Pancreas (tissue), 10 donors: ENCODE measurements at regions not wholly inside any gene's neighbourhood (a gene's known extent, or its start where the extent isn't known, plus 50 kb on each side); places are given as distances from the start of the nearest gene placed in this dataset.

ENCODE experiments used
- ATAC-seq, 4 donors: fragments of 200-7000 bp; cut with Tn5 transposase; one replicate each; pipeline versions ENCODE4 v1.8.0 to v1.9.1; 2020; ENCODE audit warnings: mild to moderate bottlenecking in 4 of 4, moderate library complexity in 4 of 4
- DNase-seq, 6 donors: peaks; one replicate each; pipeline ENCODE4 v3.0.0-alpha.2; 2020
- FAIRE-seq: peaks from 2 replicates; lab custom pipeline; 2012; peaks lifted over from hg19 to GRCh38; lab: Jason Lieb, UNC
- H3K27ac ChIP-seq, 4 donors: fragments of 200-600 bp; sonication (generic); 1 replicate in 3 of 4; 2 replicates in 1 of 4; pipeline versions ENCODE4 v1.5.0 to v1.8.0; 2020
- H3K27me3 ChIP-seq, 4 donors: fragments of 200-600 bp; one replicate each; pipeline ENCODE4 v1.8.0; 2021
- H3K36me3 ChIP-seq, 3 donors: fragments of 200-600 bp; sonication (generic) in 1 of 3; one replicate each; pipeline versions ENCODE4 v1.5.0 to v1.8.0; 2020 to 2021
- H3K4me1 ChIP-seq, 3 donors: fragments of 200-600 bp; one replicate each; pipeline ENCODE4 v1.8.0; 2021
- H3K4me3 ChIP-seq, 4 donors: fragments of 200-600 bp; sonication (generic) in 2 of 4; one replicate each; pipeline versions ENCODE4 v1.5.0 to v1.8.0; 2020 to 2021
- H3K9me3 ChIP-seq, 4 donors: fragments of 200-600 bp; one replicate each; pipeline ENCODE4 v1.8.0; 2021
- WGBS, 2 donors: extraction: QIAGEN DNeasy Blood & Tissue Kit; methylation state at CpG; one replicate each; pipeline ENCODE4 v1.1.7; 2013; 5-methylcytosine and 5-hydroxymethylcytosine counted together
- intact Hi-C, 3 donors: fragments of 100-400 bp; cut with DNase I; formaldehyde crosslinking; loops; one replicate each; pipeline versions ENCODE4 v1.11.1 to v1.14.2; 2022
- TF ChIP-seq, protein P1 (sequence below), 4 donors: fragments of 200-600 bp; sonication (generic) in 3 of 4; IDR thresholded peaks; one replicate each; pipeline versions ENCODE4 v1.5.0 to v1.8.0; 2021; ENCODE audit warnings: antibody characterized with exemption in 4 of 4
- donor health status: healthy with polysubstance abuse.
- donor health status: DM: no; HTN: no; CAD: no; lungs with moderate emphysema.
- donor health status: DM: no; HTN: no; CAD: no.
- donor health status: control.
- donor health status: control.
- donor health status: Bipolar disorder and iron deficiency.
- donor health status: DM: yes; HTN: yes; CAD: no.
- donor health status: DM: no; HTN: no; CAD: no.
- donor health status: DM: no; HTN: no; CAD: no.
- donor health status: DM: yes; HTN: yes; CAD: no.

DNA sequence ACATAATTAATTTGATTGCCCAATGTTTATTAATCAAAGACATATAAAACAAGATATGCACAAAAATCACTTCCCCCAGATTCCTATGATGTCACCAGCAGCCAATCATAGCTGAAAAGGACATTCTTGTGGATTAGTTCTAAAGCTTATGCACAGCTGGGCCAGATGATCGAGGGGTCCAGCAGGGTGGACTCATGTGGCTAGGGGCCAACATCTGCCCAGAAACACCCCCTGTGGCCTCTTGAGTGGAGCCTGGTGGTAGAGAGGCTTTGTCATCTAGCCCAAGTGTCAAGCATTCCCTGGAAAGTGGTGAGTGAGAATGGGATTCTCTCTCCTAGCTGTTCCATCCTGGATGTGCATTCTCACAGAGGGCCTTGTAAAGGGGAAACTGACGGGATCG lies 590.0 kb downstream of the BCL11B start:
- ATAC-seq (no peak), DNase-seq (no peak), FAIRE-seq (no peak)
- intact Hi-C loops, result no loop called here
- Histone ChIP-seq H3K36me3 (no peaks in the 10 kb centered on the region), H3K4me1 (no peaks in the 10 kb centered on the region), H3K27me3 (peaks cover 0 to 4% (median 0%) of the 10 kb centered on the region in 4 donors), H3K9me3 (peaks cover 0 to 7% (median 0%) of the 10 kb centered on the region in 4 donors), H3K4me3 (no peak overlapping the region), H3K27ac (no peak overlapping the region)
- WGBS, 2 donors, result 51 to 80% methylated on average over 3 of the region's 3 CpGs
- TF ChIP-seq, protein P1, sequence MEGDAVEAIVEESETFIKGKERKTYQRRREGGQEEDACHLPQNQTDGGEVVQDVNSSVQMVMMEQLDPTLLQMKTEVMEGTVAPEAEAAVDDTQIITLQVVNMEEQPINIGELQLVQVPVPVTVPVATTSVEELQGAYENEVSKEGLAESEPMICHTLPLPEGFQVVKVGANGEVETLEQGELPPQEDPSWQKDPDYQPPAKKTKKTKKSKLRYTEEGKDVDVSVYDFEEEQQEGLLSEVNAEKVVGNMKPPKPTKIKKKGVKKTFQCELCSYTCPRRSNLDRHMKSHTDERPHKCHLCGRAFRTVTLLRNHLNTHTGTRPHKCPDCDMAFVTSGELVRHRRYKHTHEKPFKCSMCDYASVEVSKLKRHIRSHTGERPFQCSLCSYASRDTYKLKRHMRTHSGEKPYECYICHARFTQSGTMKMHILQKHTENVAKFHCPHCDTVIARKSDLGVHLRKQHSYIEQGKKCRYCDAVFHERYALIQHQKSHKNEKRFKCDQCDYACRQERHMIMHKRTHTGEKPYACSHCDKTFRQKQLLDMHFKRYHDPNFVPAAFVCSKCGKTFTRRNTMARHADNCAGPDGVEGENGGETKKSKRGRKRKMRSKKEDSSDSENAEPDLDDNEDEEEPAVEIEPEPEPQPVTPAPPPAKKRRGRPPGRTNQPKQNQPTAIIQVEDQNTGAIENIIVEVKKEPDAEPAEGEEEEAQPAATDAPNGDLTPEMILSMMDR (IDR thresholded peaks at IDR 0.05), result no peak

DNA sequence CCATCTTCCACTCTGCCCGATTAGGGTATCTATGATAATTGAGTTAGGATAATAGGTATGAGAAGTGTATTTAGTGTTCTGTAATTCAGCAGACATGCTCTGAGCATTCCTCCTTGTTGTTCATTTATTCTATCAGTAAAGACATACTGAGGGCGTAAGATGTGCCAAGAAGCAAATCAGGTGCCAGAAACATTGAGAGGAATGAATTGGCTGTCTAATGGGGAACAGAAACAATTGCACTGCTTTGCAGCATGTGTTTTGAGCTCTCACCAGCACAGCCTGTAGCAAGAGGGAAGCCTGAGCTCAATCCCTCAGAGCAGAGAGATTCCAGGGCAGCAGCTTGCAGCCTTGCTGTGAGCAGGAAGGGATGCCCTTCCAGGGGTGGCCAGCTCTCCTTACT lies 589.3 kb downstream of the BCL11B start:
- no peaks in the 10 kb centered on the region for H3K36me3 ChIP-seq
- H3K4me3 ChIP-seq, result no peak overlapping the region
- no peak for DNase-seq
- peaks cover 0 to under 1% (median 0%) of the 10 kb centered on the region in 4 donors for H3K9me3 ChIP-seq
- no peaks in the 10 kb centered on the region for H3K27me3 ChIP-seq
- no peak for FAIRE-seq
- intact Hi-C loops, result no loop called here
- WGBS, 2 donors, result 53 to 69% methylated on average over 2 of the region's 2 CpGs
- TF ChIP-seq, protein P1 (IDR thresholded peaks at IDR 0.05), result no peak
- H3K4me1 ChIP-seq, result no peaks in the 10 kb centered on the region
- H3K27ac ChIP-seq, result no peak overlapping the region
- ATAC-seq, result no peak

DNA sequence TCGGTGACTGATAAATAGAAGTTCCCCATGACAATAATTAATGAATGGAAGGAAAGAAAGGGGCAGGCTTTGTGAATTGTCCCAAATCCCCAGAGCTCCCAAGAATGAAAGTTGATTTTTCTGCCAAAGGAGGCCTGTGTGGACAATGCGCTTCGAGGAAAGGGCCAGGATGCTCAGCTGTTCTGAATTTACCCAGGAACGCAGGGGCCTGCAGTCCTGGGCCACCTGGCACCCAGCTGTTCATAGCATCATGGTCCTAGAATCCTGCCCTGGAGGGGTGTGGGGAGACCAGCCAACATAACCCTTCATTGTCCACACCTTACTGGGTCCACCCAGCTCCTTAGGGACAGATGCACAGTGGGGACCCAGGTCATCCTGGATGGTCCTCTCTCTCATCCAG lies 587.5 kb downstream of the BCL11B start:
- FAIRE-seq (no peak), ATAC-seq (no peak), DNase-seq (no peak)
- H3K27ac ChIP-seq, result no peak overlapping the region
- intact Hi-C loops, result no loop called here
- no peaks in the 10 kb centered on the region for H3K36me3 ChIP-seq
- no peaks in the 10 kb centered on the region for H3K4me1 ChIP-seq
- no peak overlapping the region for H3K4me3 ChIP-seq
- WGBS, 2 donors, result 67 to 85% methylated on average over 4 of the region's 4 CpGs
- no peaks in the 10 kb centered on the region for H3K27me3 ChIP-seq
- H3K9me3 ChIP-seq, result no peaks in the 10 kb centered on the region
- TF ChIP-seq, protein P1 (IDR thresholded peaks at IDR 0.05), result no peak

DNA sequence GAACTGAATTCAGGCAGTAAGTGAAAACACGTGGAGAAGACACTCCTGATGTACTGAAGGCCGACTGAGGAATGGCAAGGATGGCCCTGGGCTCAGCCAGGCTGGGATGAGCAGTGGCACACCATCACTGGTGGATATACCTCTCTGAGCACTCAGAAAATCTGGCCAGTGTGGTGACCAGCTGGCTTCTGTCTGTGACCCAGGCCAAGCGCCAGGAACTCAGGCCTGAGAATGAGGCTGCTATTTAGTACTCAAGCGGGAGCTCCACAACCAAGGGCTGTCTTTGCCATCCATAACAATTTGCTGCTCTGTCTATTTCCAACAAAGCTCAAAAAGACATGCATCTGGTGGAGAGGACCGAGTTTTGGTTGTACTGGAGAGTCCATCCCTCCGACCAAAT lies 586.3 kb downstream of the BCL11B start:
- Histone ChIP-seq H3K4me3 (no peak overlapping the region), H3K9me3 (no peaks in the 10 kb centered on the region), H3K4me1 (no peaks in the 10 kb centered on the region), H3K27ac (no peak overlapping the region), H3K36me3 (no peaks in the 10 kb centered on the region), H3K27me3 (no peaks in the 10 kb centered on the region)
- no peak for FAIRE-seq
- no peak for ATAC-seq
- TF ChIP-seq, protein P1 (IDR thresholded peaks at IDR 0.05), result no peak
- no peak for DNase-seq
- 63 to 65% methylated on average over 6 of the region's 6 CpGs for WGBS, 2 donors
- intact Hi-C loops, result no loop called here

DNA sequence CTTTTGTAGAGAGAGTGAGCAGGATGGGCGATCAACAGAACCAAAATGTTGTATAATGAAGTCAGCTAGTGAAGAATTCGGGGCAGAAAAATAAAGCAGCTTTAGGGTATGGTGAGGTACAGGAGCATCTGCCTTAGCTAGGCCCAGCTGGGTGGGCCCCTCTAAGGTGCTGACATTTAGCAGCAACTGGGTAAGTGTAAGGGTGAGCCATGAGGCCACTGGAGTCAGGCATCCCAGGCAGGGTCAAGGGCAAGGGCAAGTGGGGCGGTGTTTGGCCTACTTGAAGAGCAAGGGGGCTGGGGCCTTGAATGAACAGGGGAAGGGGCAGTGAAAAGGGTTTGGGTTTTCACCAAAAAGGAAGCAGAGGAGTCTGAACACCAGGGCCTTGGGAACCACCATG lies 583.6 kb downstream of the BCL11B start:
- TF ChIP-seq, protein P1 (IDR thresholded peaks at IDR 0.05), result no peak
- H3K27ac ChIP-seq, result no peak overlapping the region
- DNase-seq (no peak), ATAC-seq (no peak), FAIRE-seq (no peak)
- intact Hi-C loops, result no loop called here
- no peaks in the 10 kb centered on the region for H3K36me3 ChIP-seq
- no peak overlapping the region for H3K4me3 ChIP-seq
- H3K9me3 ChIP-seq, result no peaks in the 10 kb centered on the region
- no peaks in the 10 kb centered on the region for H3K4me1 ChIP-seq
- WGBS, 2 donors, result 78 to 81% methylated on average over 3 of the region's 3 CpGs
- H3K27me3 ChIP-seq, result no peaks in the 10 kb centered on the region
